ENCODE measurements at regions not wholly inside any gene's neighbourhood (a gene's known extent, or its start where the extent isn't known, plus 50 kb on each side); places are given as distances from the start of the nearest gene placed in this dataset.

DNA sequence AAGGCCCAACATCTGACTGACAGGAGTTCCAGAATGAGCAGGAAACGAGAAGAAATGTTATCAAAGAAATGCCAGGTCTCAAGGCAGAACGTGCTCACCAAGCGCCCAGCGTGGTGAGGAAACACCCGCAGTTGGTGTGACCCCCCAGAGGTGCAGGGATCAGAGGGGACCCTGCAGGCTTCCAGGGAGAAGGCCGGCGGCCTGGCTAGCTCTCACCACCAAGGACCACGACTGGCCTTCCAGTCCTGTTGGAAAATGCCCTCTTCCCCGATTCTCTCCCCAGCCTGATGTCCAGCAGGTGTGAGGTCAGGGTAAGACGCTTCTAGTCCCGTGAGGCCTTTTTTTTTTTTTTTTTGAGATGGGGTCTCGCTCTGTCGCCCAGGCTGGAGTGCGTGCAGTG, 189.1 kb downstream of the IGLL1 start:
- no peaks in the 10 kb centered on the region for H3K9me3 ChIP-seq
- peaks cover 0 to 8% (median 0%) of the 10 kb centered on the region in 9 donors for H3K27me3 ChIP-seq
- H3K27ac ChIP-seq: no peak overlapping the region
- 78 to 86% (median 83%) methylated on average over 12 to 14 of the region's 14 CpGs for WGBS, 4 donors
- no peak for TF ChIP-seq POLR2A (IDR thresholded peaks at IDR 0.05)
- TF ChIP-seq, protein P1, sequence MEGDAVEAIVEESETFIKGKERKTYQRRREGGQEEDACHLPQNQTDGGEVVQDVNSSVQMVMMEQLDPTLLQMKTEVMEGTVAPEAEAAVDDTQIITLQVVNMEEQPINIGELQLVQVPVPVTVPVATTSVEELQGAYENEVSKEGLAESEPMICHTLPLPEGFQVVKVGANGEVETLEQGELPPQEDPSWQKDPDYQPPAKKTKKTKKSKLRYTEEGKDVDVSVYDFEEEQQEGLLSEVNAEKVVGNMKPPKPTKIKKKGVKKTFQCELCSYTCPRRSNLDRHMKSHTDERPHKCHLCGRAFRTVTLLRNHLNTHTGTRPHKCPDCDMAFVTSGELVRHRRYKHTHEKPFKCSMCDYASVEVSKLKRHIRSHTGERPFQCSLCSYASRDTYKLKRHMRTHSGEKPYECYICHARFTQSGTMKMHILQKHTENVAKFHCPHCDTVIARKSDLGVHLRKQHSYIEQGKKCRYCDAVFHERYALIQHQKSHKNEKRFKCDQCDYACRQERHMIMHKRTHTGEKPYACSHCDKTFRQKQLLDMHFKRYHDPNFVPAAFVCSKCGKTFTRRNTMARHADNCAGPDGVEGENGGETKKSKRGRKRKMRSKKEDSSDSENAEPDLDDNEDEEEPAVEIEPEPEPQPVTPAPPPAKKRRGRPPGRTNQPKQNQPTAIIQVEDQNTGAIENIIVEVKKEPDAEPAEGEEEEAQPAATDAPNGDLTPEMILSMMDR (IDR thresholded peaks at IDR 0.05): no peak
- ATAC-seq (no peak), DNase-seq (no peak)
- no peak overlapping the region for H3K4me3 ChIP-seq
- no peaks in the 10 kb centered on the region for H3K4me1 ChIP-seq
- no peaks in the 10 kb centered on the region for H3K36me3 ChIP-seq
- intact Hi-C loops (cut with DNase I): loop anchor here in 1 of 10 donors (10.0 kb wide), 1 partner anchor 144 kb away; no protein-coding TSS in a partner anchor

DNA sequence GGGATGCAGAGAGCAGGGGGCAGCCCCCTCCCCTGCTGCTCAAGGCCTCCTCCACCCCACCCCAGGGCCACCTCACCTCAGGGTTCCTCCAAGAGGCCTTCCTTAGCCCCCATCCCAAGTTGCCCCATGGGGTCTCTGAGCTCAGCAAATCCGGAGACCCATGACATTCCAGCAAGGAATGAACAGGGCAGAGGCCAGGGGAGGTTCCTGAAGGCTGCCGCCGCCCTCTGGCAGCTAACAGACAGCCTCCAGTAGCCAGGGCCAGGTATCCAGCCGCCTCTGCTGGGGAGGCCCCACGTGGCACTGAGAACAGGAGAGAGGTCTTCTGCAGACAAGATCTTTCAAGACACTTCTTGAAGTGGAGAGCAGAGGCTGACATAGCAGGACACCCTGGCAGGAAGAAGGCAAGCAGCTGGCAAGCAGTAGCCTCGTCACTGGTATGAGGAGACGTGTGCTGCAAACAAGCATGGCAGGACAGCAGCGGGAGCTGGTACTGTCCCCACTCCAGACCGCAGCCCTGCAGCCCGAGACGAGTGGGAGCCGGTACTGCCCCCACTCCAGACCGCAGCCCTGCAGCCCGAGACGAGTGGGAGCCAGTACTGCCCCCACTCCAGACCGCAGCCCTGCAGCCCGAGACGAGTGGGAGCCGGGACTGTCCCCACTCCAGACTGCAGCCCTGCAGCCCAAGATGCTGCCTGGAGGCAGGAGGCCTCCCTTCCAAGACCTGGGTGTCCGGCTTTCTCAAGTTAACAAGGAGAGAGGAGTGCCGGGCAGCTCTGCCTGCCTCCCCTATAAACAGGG, 190.6 kb downstream of the IGLL1 start:
- Histone ChIP-seq H3K27me3 (peaks cover 0 to 8% (median 0%) of the 10 kb centered on the region in 9 donors), H3K4me3 (no peak overlapping the region), H3K36me3 (no peaks in the 10 kb centered on the region), H3K27ac (no peak overlapping the region), H3K9me3 (no peaks in the 10 kb centered on the region), H3K4me1 (peaks cover 0 to under 1% (median 0%) of the 10 kb centered on the region in 12 donors)
- DNase-seq: no peak
- TF ChIP-seq POLR2A (IDR thresholded peaks at IDR 0.05): no peak
- TF ChIP-seq, protein P1 (IDR thresholded peaks at IDR 0.05): no peak
- intact Hi-C loops (cut with DNase I): loop anchor here in 7 of 10 donors (5.0 to 10.0 kb wide), 9 partner anchors 67 to 432 kb away; no protein-coding TSS in a partner anchor
- 51 to 66% (median 64%) methylated on average over 12 to 21 of the region's 21 CpGs for WGBS, 4 donors
- ATAC-seq: no peak

DNA sequence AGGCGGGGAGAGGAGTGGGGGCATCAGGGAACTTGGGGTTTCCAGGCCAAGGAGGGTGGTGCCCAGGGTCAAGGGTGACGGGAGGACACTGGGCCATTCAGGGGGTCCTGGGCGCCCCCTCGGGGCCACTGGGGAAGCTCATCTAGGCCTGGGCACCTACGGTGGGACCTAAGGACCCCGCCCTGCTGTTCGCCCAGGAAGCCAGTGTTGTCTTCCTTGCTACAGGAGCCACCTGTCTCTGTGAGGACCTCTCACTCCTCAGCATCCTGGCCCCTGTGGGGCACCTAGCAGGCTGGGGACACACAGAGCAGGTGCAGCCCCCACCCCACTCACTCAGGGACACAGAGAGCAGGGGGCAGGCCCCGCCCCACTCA, 191.6 kb downstream of the IGLL1 start:
- ATAC-seq: no peak
- H3K4me3 ChIP-seq: no peak overlapping the region
- H3K36me3 ChIP-seq: no peaks in the 10 kb centered on the region
- WGBS, 4 donors: 66 to 100% (median 89%) methylated on average over 4 to 8 of the region's 8 CpGs
- H3K27me3 ChIP-seq: peaks cover 0 to 8% (median 0%) of the 10 kb centered on the region in 9 donors
- H3K27ac ChIP-seq: no peak overlapping the region
- no peaks in the 10 kb centered on the region for H3K9me3 ChIP-seq
- TF ChIP-seq POLR2A (IDR thresholded peaks at IDR 0.05): no peak
- TF ChIP-seq, protein P1 (IDR thresholded peaks at IDR 0.05): no peak
- peaks cover 0 to 9% (median 0%) of the 10 kb centered on the region in 12 donors for H3K4me1 ChIP-seq
- DNase-seq: no peak
- intact Hi-C loops (cut with DNase I): loop anchor here in 7 of 10 donors (5.0 to 10.0 kb wide), 9 partner anchors 66 to 431 kb away; no protein-coding TSS in a partner anchor

DNA sequence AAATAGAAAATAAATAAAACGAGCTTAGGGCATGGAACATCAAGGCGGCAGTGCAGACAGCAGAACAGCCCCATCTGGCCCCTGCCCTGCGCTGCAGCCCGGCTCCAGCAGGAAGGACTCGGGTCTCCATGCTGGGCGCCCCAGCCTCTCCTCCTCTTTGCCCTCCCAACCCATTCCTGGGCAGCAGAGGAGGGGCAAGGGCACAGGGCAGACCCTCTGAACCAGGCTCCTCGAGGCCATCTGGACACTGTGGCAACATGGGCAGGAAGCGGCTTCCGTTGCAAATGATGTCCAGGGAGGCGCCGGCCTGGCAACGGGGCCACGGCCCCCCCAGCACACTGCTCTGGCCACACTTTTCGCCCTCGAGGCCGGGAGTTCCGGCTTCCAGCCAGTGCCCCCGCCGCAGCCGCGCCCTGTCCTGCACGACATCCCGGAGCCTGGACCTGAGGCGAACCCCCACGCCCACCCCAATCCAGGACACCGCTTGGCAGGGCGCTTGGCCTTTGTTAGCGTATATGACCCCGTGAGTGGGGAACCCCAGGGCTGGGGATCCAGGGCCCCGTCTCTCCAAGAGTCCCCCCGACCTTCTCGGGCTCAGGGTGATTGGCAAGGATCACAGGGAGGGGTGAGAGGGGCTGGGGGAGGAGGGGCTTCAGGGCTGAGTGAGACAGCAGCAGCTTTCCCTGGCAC, 192.1 kb downstream of the IGLL1 start:
- Histone ChIP-seq H3K4me1 (peaks cover 0 to 9% (median 0%) of the 10 kb centered on the region in 12 donors), H3K27me3 (peaks cover 0 to 8% (median 0%) of the 10 kb centered on the region in 9 donors), H3K36me3 (no peaks in the 10 kb centered on the region), H3K9me3 (no peaks in the 10 kb centered on the region), H3K4me3 (no peak overlapping the region), H3K27ac (no peak overlapping the region)
- intact Hi-C loops (cut with DNase I): loop anchor here in 8 of 10 donors (2.0 to 10.0 kb wide), 11 partner anchors 66 to 431 kb away; no protein-coding TSS in a partner anchor
- DNase-seq (no peak), ATAC-seq (no peak)
- 78 to 91% (median 81%) methylated on average over 16 to 32 of the region's 32 CpGs for WGBS, 4 donors
- TF ChIP-seq, protein P1 (IDR thresholded peaks at IDR 0.05): no peak
- TF ChIP-seq POLR2A (IDR thresholded peaks at IDR 0.05): no peak

Data from heart left ventricle (tissue), 16 donors.